ENCODE measurements at regions not wholly inside any gene's neighbourhood (a gene's known extent, or its start where the extent isn't known, plus 50 kb on each side); places are given as distances from the start of the nearest gene placed in this dataset.

- no peak for DNase-seq
- WGBS (ENCODE audit: insufficient coverage), result no CpG with 5 or more reads among the region's 3 CpGs
- Histone ChIP-seq H3K27ac (ENCODE audit: low read length) (no peak overlapping the region), H3K27me3 (ENCODE audit: control insufficient read depth, insufficient read depth, low read length) (peaks cover 21% of the 10 kb centered on the region), H3K36me3 (ENCODE audit: control insufficient read depth, insufficient read depth, low read length) (no peaks in the 10 kb centered on the region), H3K4me1 (ENCODE audit: control insufficient read depth, insufficient read depth, low read length) (no peaks in the 10 kb centered on the region), H3K4me3 (ENCODE audit: low read length) (no peak overlapping the region), H3K9me3 (replicated peaks; ENCODE audit: control insufficient read depth, low read depth, low read length) (no peaks in the 10 kb centered on the region)
These were observed 151.9 kb upstream of the ZNF184 start for GRCh38 chr6:27624694-27625262.

GRCh38 chr6:27623103-27623502, 150.2 kb upstream of the ZNF184 start:
- Histone ChIP-seq H3K4me1 (ENCODE audit: control insufficient read depth, insufficient read depth, low read length) (no peaks in the 10 kb centered on the region), H3K4me3 (ENCODE audit: low read length) (no peak overlapping the region), H3K36me3 (ENCODE audit: control insufficient read depth, insufficient read depth, low read length) (no peaks in the 10 kb centered on the region), H3K9me3 (replicated peaks; ENCODE audit: control insufficient read depth, low read depth, low read length) (no peaks in the 10 kb centered on the region), H3K27ac (ENCODE audit: low read length) (no peak overlapping the region), H3K27me3 (ENCODE audit: control insufficient read depth, insufficient read depth, low read length) (peaks cover 29% of the 10 kb centered on the region)
- WGBS (ENCODE audit: insufficient coverage), result 49% methylated on average over 3 of the region's 3 CpGs
- no peak for DNase-seq

GRCh38 chr6:27619436-27619835, 146.5 kb upstream of the ZNF184 start:
- no peak overlapping the region for H3K4me3 ChIP-seq (ENCODE audit: low read length)

DNA sequence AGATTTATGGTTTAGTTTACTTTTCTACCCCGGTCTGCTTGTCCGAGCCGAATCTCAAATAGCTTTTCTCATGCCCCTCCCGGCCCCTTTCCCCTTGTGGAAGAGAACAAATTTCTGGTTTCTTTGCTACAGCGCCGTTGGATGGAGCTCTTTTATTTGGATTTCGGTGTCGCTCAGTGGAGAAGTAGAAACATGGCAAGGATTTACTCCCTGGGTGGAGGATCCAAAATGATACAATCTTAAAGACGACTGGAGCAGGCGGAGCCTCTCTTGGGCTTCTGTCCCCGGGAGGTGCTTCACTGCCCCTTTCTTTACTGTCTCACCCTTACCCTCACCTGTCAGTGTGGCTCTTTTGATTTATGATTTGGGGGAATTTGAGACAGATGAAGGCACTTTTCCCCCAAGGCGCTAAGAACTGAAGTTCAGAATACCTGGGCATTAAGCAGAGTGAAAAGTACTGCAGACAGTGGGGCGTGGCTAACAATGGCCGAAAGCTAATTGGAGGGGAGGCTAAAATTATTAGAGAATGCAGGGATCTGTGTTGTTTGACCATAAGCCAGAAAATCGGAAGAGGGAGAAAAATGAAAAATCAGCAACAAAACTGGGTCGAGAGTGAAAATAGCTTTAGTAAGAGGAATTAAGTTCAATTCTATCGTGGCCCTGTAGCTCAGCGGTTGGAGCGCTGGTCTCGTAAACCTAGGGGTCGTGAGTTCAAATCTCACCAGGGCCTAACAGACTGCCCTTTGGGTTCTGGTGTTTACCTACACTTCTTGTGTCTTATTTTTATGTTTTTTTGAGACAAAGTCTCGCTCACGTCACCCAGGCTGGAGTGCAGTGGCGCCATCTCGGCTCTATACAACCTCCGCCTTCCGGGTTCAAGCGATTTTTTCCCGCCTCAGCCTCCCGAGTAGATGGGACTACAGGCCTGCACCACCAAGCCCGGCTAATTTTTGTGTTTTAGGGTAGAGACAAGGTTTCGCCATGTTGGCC, 145.1 kb upstream of the ZNF184 start:
- Histone ChIP-seq H3K27me3 (ENCODE audit: control insufficient read depth, insufficient read depth, low read length) (peaks cover 47% of the 10 kb centered on the region), H3K9me3 (replicated peaks; ENCODE audit: control insufficient read depth, low read depth, low read length) (no peaks in the 10 kb centered on the region)
- peak; percentile 52 for DNase-seq

More at GRCh38 chr6:27619436-27619835, 146.5 kb upstream of the ZNF184 start:
- no peaks in the 10 kb centered on the region for H3K9me3 ChIP-seq (replicated peaks; ENCODE audit: control insufficient read depth, low read depth, low read length)
- H3K36me3 ChIP-seq (ENCODE audit: control insufficient read depth, insufficient read depth, low read length), result no peaks in the 10 kb centered on the region
- peaks cover 7% of the 10 kb centered on the region for H3K4me1 ChIP-seq (ENCODE audit: control insufficient read depth, insufficient read depth, low read length)
- H3K27me3 ChIP-seq (ENCODE audit: control insufficient read depth, insufficient read depth, low read length), result peaks cover 45% of the 10 kb centered on the region
- H3K27ac ChIP-seq (ENCODE audit: low read length), result no peak overlapping the region
- no peak for DNase-seq
- WGBS (ENCODE audit: insufficient coverage), result 80% methylated on average over 1 of the region's 4 CpGs

GRCh38 chr6:27617046-27617687, 144.3 kb upstream of the ZNF184 start:
- 0% methylated on average over 3 of the region's 18 CpGs for WGBS (ENCODE audit: insufficient coverage)
- peak; percentile 33 for DNase-seq
- Histone ChIP-seq H3K4me1 (ENCODE audit: control insufficient read depth, insufficient read depth, low read length) (peaks cover 7% of the 10 kb centered on the region), H3K36me3 (ENCODE audit: control insufficient read depth, insufficient read depth, low read length) (no peaks in the 10 kb centered on the region), H3K9me3 (replicated peaks; ENCODE audit: control insufficient read depth, low read depth, low read length) (no peaks in the 10 kb centered on the region), H3K4me3 (ENCODE audit: low read length) (peak overlapping the region; percentile 33), H3K27ac (ENCODE audit: low read length) (no peak overlapping the region), H3K27me3 (ENCODE audit: control insufficient read depth, insufficient read depth, low read length) (peaks cover 45% of the 10 kb centered on the region)

More for the DNA sequence above, 145.1 kb upstream of the ZNF184 start:
- Histone ChIP-seq H3K4me1 (ENCODE audit: control insufficient read depth, insufficient read depth, low read length) (peaks cover 7% of the 10 kb centered on the region), H3K36me3 (ENCODE audit: control insufficient read depth, insufficient read depth, low read length) (no peaks in the 10 kb centered on the region), H3K27ac (ENCODE audit: low read length) (no peak overlapping the region), H3K4me3 (ENCODE audit: low read length) (peak overlapping the region; percentile 33)
- WGBS (ENCODE audit: insufficient coverage), result 50% methylated on average over 17 of the region's 32 CpGs

DNA sequence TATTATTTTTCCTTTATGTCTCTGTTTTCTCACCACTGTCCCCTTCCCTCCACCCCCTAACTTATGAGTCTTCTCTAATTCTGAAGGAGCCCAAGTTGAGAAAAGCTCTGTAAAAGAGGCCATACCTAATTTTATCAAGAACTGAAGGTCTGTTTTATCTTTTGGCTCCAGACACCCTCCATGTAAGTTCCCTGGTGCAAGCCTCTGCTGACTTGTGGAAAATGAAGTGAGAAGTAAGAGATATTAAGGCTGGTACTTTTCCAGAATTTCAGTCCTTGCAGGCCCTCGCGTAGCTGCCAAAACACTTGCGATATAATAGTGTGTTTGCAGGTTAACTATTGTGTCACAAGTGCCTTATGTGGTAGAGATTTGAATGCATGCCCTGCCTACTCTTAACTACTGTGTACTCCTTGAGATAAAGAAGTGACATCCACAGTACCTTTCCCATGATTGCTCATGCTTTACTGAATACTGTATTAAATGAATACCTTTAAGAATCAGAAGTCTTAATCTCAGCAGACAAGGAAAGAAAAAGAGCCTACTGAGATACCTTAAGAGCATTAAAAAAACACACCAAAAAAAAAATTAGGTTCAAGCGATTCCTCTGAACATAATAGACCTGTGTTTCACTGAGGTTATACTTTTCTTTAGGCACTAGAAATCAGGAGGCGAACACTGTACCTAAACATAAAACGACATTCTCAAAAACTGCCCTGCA, 143.6 kb upstream of the ZNF184 start:
- WGBS (ENCODE audit: insufficient coverage), result 60% methylated on average over 2 of the region's 6 CpGs
- Histone ChIP-seq H3K36me3 (ENCODE audit: control insufficient read depth, insufficient read depth, low read length) (no peaks in the 10 kb centered on the region), H3K4me1 (ENCODE audit: control insufficient read depth, insufficient read depth, low read length) (peaks cover 7% of the 10 kb centered on the region), H3K9me3 (replicated peaks; ENCODE audit: control insufficient read depth, low read depth, low read length) (no peaks in the 10 kb centered on the region), H3K27ac (ENCODE audit: low read length) (no peak overlapping the region), H3K27me3 (ENCODE audit: control insufficient read depth, insufficient read depth, low read length) (peaks cover 47% of the 10 kb centered on the region), H3K4me3 (ENCODE audit: low read length) (peak overlapping the region; percentile 33)
- no peak for DNase-seq

DNA sequence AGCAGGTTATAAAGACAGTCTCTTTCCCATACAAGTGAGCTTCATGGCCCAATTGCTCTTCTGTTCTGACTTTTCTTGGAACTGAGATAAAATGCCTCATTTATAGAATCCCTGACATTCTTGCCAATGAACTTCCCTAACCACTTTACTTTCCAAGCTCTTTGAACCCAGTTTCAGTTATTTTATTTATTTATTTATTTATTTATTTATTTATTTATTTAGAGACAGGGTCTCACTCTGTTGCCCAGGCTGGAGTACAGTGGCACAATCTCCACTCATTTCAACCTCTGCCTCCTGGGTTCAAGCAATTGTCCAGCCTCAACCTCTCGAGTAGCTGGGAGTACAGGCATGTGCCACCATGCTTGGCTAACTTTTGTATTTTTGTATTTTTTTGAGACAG, 138.5 kb upstream of the ZNF184 start:
- WGBS (ENCODE audit: insufficient coverage), result no CpG with 5 or more reads among the region's 1 CpG
- no peak for DNase-seq
- no peak overlapping the region for H3K4me3 ChIP-seq (ENCODE audit: low read length)
- no peaks in the 10 kb centered on the region for H3K36me3 ChIP-seq (ENCODE audit: control insufficient read depth, insufficient read depth, low read length)
- peaks cover 23% of the 10 kb centered on the region for H3K27me3 ChIP-seq (ENCODE audit: control insufficient read depth, insufficient read depth, low read length)
- H3K27ac ChIP-seq (ENCODE audit: low read length), result no peak overlapping the region
- H3K9me3 ChIP-seq (replicated peaks; ENCODE audit: control insufficient read depth, low read depth, low read length), result no peaks in the 10 kb centered on the region
- H3K4me1 ChIP-seq (ENCODE audit: control insufficient read depth, insufficient read depth, low read length), result no peaks in the 10 kb centered on the region

- Histone ChIP-seq H3K9me3 (replicated peaks; ENCODE audit: control insufficient read depth, low read depth, low read length) (no peaks in the 10 kb centered on the region), H3K27ac (ENCODE audit: low read length) (no peak overlapping the region), H3K4me1 (ENCODE audit: control insufficient read depth, insufficient read depth, low read length) (no peaks in the 10 kb centered on the region), H3K4me3 (ENCODE audit: low read length) (no peak overlapping the region), H3K36me3 (ENCODE audit: control insufficient read depth, insufficient read depth, low read length) (no peaks in the 10 kb centered on the region), H3K27me3 (ENCODE audit: control insufficient read depth, insufficient read depth, low read length) (peaks cover 35% of the 10 kb centered on the region)
- WGBS (ENCODE audit: insufficient coverage), result 0% methylated on average over 1 of the region's 8 CpGs
- DNase-seq, result peak; percentile 29
These were observed 136.3 kb upstream of the ZNF184 start for GRCh38 chr6:27608916-27609883.

All from muscle of leg (tissue), 3 donors.